SHP77 treated with DMSO at 0.1 percent for 48 hours (cell line): ENCODE measurements at regions not wholly inside any gene's neighbourhood (a gene's known extent, or its start where the extent isn't known, plus 50 kb on each side); places are given as distances from the start of the nearest gene placed in this dataset.

ENCODE experiments used
- DNase-seq: peaks from one replicate; lab custom pipeline; 2025; lab: John Stamatoyannopoulos, UW

GRCh38 chr16:88319116-88319965 is 63.4 kb upstream of the ZNF469 start:
- no peak for DNase-seq

GRCh38 chr16:88320947-88321634 is 61.7 kb upstream of the ZNF469 start:
- no peak for DNase-seq

GRCh38 chr16:88321635-88322499 is 60.9 kb upstream of the ZNF469 start:
- DNase-seq, result no peak

GRCh38 chr16:88322500-88322970 is 60.2 kb upstream of the ZNF469 start:
- no peak for DNase-seq

GRCh38 chr16:88323041-88323440 is 59.7 kb upstream of the ZNF469 start:
- no peak for DNase-seq

GRCh38 chr16:88323546-88324330 is 59.0 kb upstream of the ZNF469 start:
- no peak for DNase-seq

- DNase-seq, result no peak
Observed at GRCh38 chr16:88325087-88325750, 57.5 kb upstream of the ZNF469 start.

GRCh38 chr16:88325976-88326375 is 56.8 kb upstream of the ZNF469 start:
- DNase-seq, result no peak

- no peak for DNase-seq
Observed at GRCh38 chr16:88326611-88327485, 55.9 kb upstream of the ZNF469 start.

GRCh38 chr16:88327561-88328312 is 55.0 kb upstream of the ZNF469 start:
- no peak for DNase-seq

- no peak for DNase-seq
Observed at GRCh38 chr16:88328313-88328980, 54.3 kb upstream of the ZNF469 start.

GRCh38 chr16:88329726-88330700 is 52.7 kb upstream of the ZNF469 start:
- DNase-seq, result no peak

- DNase-seq, result no peak
Observed at GRCh38 chr16:88330971-88331890, 51.5 kb upstream of the ZNF469 start.

GRCh38 chr16:88331989-88332920 is 50.5 kb upstream of the ZNF469 start:
- DNase-seq, result no peak
